ENCODE measurements at regions not wholly inside any gene's neighbourhood (a gene's known extent, or its start where the extent isn't known, plus 50 kb on each side); places are given as distances from the start of the nearest gene placed in this dataset.

DNA sequence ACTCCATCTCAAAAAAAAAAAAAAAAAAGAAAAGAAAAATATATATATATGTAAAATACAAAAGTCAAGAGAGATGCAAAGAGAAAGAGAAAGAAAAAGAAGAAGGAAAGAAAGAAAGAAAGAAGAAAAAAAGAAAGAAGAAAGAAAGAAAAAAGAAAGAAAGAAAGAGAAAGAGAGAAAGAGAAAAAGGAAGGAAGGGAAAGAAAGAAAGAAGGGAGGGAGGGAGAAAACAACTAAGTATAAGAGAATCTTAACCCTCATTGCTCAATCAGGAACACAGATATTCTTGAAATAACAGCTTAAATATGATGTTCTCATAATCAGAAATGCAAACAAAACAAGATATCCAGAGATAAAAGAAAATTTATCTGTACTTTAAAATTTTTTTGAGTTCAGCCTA lies 54.4 kb upstream of the MARCKS start:
- DNase-seq (ENCODE audit: low read depth in 2 of 2), result no peak

- no peak for DNase-seq (ENCODE audit: low read depth in 2 of 2)
Measured at GRCh38 chr6:113805173-113805790, 51.9 kb upstream of the MARCKS start.

DNA sequence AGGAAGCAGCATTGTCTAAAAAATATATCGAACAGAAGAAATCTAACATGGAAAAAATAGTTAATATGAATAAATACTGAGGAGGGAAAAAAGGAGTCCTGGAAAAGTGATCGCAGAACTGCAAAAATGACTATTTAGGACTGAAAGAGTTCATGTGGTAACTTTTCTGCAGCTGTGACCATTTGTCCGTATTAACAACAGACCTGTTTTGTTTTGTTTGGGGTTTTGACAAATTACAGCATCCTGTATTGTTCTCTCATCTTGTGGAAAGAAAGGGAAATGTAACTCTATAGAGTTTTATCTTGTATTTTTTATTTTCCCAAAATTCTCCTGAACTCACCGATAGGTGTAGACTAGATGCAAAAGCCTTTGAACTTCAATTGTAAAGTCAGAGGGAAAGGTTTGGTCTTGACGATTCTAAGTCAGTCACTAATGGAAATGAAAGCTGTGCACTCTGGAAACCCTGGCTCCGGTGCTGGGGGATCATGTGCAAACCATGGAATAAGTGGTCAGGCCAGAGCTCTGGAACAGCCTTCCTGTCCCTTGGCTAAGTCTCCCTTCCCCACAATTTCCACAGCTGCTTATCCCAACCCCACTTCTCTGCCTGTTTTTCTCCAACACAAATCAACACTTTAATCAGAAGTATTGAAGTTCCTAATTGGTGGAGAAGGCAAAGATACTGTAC lies 51.2 kb upstream of the MARCKS start:
- no peak for DNase-seq (ENCODE audit: low read depth in 2 of 2)

Data from stimulated activated CD4-positive, alpha-beta T cell treated with anti-CD3 and anti-CD28 coated beads, Interleukin-1b, Interleukin-23, amount 100 ng/mL, for 4 hours (primary cell).